HG02870 (cell line): ENCODE measurements at regions not wholly inside any gene's neighbourhood (a gene's known extent, or its start where the extent isn't known, plus 50 kb on each side); places are given as distances from the start of the nearest gene placed in this dataset.

Source experiments
- ATAC-seq: cut with Tn5 transposase; IDR thresholded peaks from one replicate; pipeline ENCODE4 v1.9.1; 2021; ENCODE audit warnings: mild to moderate bottlenecking, moderate library complexity; ENCODE audit not compliant: unreplicated experiment

GRCh38 chr1:221184131-221184794 is 305.0 kb downstream of the HLX start:
- no peak for ATAC-seq

DNA sequence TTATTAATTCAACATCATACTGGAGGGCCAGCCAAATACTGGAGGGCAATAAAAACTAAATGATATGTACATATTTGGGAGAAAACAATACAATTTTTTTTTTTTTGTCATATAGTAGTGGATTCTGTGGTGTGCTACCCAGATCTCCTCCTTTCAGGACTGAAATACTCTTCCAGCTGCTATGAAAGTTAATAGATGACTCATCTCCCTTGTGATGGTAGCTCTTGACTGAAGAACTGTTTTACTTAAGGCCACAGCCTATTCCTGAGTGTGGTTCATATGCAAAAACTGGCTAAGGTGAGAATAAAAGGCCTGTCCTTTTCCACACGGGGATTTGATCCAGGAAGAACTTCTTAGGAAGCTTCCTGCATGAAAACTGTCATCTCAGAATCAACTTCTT is 307.9 kb downstream of the HLX start:
- ATAC-seq, result no peak

GRCh38 chr1:221188458-221188857 is 309.2 kb downstream of the HLX start:
- ATAC-seq, result no peak

DNA sequence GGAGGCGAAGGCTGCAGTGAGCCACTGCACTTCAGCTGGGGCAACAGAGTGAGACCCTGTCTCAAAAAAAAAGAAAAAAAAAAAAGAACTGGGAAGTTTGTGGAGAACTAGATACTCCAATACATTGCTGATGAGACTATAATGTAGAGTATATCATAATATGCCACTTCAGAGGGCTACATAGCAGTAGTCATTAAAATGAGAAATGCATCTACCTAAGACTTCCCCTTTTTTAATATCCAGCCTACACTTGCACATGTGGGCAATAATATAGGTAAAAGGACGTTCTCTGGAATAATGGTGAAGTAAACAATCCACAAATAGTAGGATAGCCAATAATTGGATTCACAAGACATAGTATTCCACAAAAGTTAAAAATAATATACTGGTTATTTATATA is 311.0 kb downstream of the HLX start:
- ATAC-seq, result no peak

DNA sequence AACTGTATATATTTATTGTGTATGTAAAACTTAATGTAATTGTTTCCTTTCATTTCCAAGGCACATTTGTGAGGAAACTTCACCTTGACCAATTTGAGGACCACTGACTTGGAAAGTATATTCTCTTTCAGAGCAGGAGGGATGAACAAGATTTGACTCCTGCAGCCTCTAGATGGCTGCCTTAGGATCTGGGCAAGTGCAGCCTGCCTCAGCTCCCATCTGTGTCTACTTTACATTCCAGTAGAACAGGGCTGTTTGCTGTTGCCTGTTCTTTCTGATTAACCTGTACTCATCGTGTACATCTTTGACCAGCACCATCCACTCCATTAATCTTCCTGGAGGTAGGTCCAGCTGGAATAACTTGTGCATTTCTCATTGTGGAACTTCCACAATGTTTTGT is 312.8 kb downstream of the HLX start:
- no peak for ATAC-seq

GRCh38 chr1:221200464-221200863 is 321.2 kb downstream of the HLX start:
- peak; percentile 76 for ATAC-seq

- ATAC-seq, result no peak
Observed at GRCh38 chr1:221201773-221202172, 322.5 kb downstream of the HLX start.

- ATAC-seq, result peak; percentile 52
Observed at GRCh38 chr1:221203224-221204054, 324.2 kb downstream of the HLX start.

DNA sequence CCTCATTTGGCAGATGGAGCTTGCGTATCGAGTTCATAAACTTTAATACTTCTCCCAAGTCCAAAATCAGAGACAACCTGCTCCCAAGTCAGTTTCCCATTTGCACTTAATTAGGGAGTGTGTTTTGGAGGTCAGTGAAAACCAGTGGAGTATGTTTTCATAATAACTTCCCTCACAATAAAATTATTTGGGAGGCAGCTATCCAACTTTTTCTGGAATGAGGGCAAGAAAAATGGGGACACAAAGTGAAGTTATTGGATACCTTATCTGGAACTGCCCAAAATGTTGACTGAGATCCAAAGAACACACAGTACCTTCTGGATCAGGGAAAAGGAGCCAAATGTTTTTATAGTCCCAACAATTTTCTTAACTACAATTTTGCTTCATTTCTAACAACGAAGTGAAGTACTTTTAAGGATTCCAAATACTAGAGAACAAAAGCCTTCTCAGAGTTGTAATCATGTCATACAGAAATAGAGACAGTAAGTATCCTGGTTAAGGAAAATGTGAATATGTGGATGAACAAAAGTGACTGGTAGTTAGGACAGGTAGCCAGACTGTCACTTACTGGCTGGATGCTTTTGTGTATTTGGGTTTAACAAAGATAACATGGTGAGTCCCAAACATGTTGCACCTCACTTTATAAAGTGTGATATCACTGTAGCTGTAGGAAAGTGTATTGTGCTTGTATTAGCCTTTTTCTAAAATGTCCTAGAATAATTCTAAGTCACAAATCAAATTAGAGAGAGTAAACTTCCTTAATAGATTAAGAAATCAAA is 325.0 kb downstream of the HLX start:
- no peak for ATAC-seq

DNA sequence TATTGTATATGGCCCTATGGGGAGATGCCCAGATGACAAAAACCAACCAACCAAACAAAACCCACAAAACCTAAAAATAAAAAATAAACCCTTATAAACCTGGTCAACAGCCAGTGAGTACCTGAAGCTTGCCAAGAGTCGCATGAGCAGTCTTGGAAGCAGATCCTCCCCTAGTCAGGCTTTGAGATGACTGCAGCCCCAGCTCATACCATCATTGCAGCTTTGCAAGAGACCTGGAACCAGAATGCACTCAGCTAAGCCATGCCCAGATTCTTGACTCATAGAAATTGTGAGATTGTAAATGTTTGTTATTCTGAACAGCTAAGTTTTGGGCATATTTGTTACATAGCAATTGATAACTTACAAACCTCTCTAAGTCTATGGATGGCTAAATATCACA is 326.8 kb downstream of the HLX start:
- no peak for ATAC-seq

DNA sequence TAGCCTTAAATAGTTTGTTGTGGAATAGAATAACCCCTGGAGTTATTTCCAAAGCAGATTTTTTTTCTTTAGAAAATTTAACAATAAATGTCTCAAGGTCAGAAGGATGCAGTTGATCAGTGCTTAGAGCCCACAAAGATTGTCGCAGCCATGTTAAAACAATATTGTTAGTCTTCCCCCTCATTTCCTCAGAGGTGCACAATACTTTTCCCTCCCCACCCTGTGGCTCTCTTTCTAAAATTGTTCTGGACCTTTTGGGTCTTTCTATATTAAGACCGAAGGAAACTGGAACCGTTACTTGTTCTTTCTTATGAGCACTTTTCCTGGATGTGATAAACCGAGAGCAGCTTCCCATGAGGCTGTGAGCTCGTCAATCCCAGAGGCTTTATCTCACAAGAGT is 333.7 kb downstream of the HLX start:
- ATAC-seq, result no peak

GRCh38 chr1:221217029-221217428 is 337.8 kb downstream of the HLX start:
- ATAC-seq, result no peak

DNA sequence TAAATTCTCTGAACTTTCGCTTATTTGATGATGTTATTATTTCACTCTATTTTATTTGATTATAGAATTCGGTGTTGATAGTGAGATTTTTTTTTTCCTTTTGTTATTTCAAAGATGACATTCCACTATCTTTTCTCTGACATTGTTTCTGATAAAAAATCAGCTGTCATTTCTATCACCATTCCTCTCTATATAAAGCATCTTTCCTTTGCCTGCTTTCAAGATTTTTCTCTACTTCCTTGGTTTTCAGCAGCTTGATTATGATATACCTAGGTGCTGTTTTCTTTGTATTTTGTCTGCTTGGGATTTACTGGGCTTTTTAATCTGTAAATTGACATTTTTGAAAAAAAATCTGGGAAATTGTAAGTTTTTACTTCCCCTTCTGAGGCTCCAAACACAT is 344.0 kb downstream of the HLX start:
- no peak for ATAC-seq

DNA sequence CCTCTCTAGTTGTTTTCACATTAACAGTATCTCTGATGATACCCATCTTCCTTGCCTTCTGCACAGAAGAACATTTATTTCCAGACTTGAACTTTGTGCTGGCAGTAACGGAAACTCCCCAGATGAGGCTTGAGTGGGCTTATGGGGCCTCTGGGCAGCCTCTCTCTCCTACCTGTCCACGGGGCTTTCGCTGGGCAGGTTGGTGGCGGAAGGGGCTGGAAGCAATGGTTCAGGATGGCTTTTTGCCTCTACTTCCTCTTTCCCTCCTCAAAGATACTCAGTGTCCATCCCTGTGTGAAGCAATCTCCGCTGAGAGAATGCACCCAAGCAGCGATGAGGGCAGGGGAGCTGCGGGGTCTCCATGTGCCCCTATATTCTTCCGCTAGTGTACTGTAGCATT is 348.2 kb downstream of the HLX start:
- ATAC-seq, result no peak

GRCh38 chr1:221227872-221228337 is 348.7 kb downstream of the HLX start:
- no peak for ATAC-seq

DNA sequence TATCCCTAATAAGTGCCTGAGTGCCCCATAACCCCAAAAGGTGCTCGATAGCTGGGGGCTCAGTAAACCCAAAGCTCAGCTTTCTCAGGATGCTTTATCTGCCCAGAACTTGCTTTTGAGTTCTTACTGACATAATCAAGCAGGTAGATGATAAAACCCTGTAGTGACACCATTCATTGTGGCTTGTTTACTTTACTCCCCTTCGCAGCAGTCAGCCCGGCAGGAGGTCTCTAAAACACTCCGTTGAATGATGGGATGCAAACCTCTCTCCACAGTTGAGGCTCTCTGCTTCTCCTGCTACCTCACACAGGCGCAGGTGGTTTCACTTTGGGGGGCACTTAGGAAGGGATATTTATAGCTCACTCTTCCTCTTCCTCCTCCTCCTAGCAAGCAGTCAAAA is 349.4 kb downstream of the HLX start:
- no peak for ATAC-seq

DNA sequence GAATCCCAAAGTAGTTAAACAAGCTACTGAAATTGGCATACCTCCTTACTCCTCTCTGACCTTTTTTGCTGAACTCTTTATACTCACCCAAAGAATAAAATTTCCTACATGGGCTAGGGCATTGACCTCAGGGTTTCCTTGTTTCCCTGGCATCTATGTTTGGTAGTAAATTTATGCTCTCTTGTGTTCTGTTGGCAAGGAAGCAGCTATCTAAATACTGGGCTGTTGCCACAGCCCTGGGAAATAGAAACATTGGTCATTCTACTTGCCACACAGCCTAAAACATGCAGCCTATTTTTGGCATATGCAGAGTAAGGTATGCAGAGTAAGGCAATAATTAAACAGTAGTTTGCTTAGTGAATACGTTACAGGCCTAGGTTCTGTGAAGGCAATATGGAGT is 351.4 kb downstream of the HLX start:
- no peak for ATAC-seq

GRCh38 chr1:221234791-221235190 is 355.5 kb downstream of the HLX start:
- no peak for ATAC-seq

GRCh38 chr1:221237587-221237986 is 358.3 kb downstream of the HLX start:
- no peak for ATAC-seq

GRCh38 chr1:221239181-221239580 is 359.9 kb downstream of the HLX start:
- no peak for ATAC-seq

GRCh38 chr1:221239792-221240191 is 360.5 kb downstream of the HLX start:
- no peak for ATAC-seq

DNA sequence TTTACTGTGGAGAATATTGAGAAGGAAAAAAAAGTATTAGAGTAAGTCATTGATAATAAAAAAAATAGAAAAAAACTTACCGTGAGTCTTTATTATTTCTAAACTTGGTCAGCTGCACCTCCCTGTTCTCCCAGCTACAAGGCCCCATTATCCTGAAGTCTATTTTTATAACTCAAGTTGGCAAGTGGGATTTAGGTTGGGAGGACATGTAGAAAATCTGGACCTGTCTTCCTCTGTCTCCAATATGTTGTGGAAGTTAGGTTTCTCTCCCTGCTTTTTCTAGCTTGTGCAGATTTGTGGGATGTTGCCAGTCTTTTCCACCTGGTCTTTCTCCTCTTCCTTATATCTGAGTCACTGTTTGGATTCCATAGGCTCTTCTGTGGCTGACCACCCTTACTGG is 361.4 kb downstream of the HLX start:
- ATAC-seq, result no peak
